ENCODE measurements at regions not wholly inside any gene's neighbourhood (a gene's known extent, or its start where the extent isn't known, plus 50 kb on each side); places are given as distances from the start of the nearest gene placed in this dataset.

DNA sequence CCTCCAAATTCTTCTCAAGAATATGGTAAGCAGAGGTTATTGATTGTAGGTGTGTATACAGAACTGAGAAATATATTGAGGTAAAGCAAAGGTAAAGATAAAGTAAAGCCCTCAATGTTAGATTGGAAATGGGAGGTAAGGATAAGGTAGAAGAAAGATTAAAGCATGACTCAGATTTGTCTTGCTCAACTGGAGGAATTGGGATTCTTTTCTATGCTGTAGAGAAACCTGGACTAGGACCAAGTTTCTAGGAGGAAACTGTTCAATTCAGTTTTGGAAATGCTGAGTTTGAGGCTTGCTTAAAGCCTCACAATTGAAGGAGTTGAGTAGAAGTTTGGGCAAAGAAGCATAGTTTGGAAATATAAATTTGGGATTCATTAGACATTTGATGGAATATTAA lies 634.0 kb upstream of the PTCHD4 start:
- Mint-ChIP-seq H3K27ac (no peak overlapping the region), H3K4me3 (no peak overlapping the region), H3K9me3 (peaks cover 10 to 19% (median 13%) of the 10 kb centered on the region in 3 donors), H3K4me1 (no peaks in the 10 kb centered on the region), H3K27me3 (no peaks in the 10 kb centered on the region), H3K36me3 (no peaks in the 10 kb centered on the region)
- H3K36me3 ChIP-seq (ENCODE audit: control insufficient read depth in 2 of 2, extremely low read depth in 1 of 2, insufficient read depth in 1 of 2, low read length in 1 of 2), result no peaks in the 10 kb centered on the region
- no peak for ATAC-seq (replicated peaks in 1 of 4)
- ChIA-PET POLR2A (no interaction called here), CTCF (no interaction called here)
- no peak overlapping the region for H3K4me3 ChIP-seq (ENCODE audit: control insufficient read depth in 1 of 2, extremely low read depth in 1 of 2, low read length in 1 of 2)
- no peaks in the 10 kb centered on the region for H3K4me1 ChIP-seq (ENCODE audit: control insufficient read depth in 1 of 2, extremely low read depth in 1 of 2, insufficient read depth in 2 of 2, low read length in 2 of 2)
- no peaks in the 10 kb centered on the region for H3K9me3 ChIP-seq
- no peak overlapping the region for H3K27ac ChIP-seq (ENCODE audit: low read length)
- H3K27me3 ChIP-seq (replicated peaks in 1 of 2; ENCODE audit: control insufficient read depth in 2 of 2, extremely low read depth in 1 of 2, insufficient read depth in 2 of 2, low read length in 1 of 2), result no peaks in the 10 kb centered on the region
- no peak for DNase-seq

DNA sequence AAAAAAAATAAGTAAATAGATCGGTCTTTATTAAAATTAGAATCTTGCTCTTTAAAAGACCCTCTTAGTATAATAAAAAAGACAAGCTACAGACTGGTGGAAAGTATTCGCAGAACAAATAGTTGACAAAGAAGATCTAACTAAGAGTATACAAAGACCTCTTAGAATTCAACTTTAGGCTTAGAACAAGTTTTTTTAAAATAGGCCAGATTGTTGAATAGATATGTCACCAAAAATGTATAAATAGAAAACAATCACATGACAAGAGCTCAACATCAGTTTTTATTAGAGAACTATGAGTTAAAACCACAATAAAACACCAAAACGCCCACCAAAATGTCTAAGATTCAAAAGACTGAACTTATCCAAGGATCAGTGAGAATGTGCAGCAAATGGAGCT lies 632.7 kb upstream of the PTCHD4 start:
- DNase-seq, result no peak
- H3K4me3 Mint-ChIP-seq, result no peak overlapping the region
- no peaks in the 10 kb centered on the region for H3K27me3 Mint-ChIP-seq
- H3K9me3 Mint-ChIP-seq, result peaks cover 10 to 19% (median 13%) of the 10 kb centered on the region in 3 donors
- no peaks in the 10 kb centered on the region for H3K4me1 Mint-ChIP-seq
- no peaks in the 10 kb centered on the region for H3K27me3 ChIP-seq (replicated peaks in 1 of 2; ENCODE audit: control insufficient read depth in 2 of 2, extremely low read depth in 1 of 2, insufficient read depth in 2 of 2, low read length in 1 of 2)
- H3K4me1 ChIP-seq (ENCODE audit: control insufficient read depth in 1 of 2, extremely low read depth in 1 of 2, insufficient read depth in 2 of 2, low read length in 2 of 2), result no peaks in the 10 kb centered on the region
- no peak overlapping the region for H3K27ac ChIP-seq (ENCODE audit: low read length)
- no CpG with 5 or more reads among the region's 3 CpGs for WGBS (ENCODE audit: insufficient coverage)
- H3K9me3 ChIP-seq, result no peaks in the 10 kb centered on the region
- H3K36me3 ChIP-seq (ENCODE audit: control insufficient read depth in 2 of 2, extremely low read depth in 1 of 2, insufficient read depth in 1 of 2, low read length in 1 of 2), result no peaks in the 10 kb centered on the region
- no peaks in the 10 kb centered on the region for H3K36me3 Mint-ChIP-seq
- POLR2A ChIA-PET, result no interaction called here
- no peak overlapping the region for H3K4me3 ChIP-seq (ENCODE audit: control insufficient read depth in 1 of 2, extremely low read depth in 1 of 2, low read length in 1 of 2)
- CTCF ChIA-PET, result no interaction called here
- H3K27ac Mint-ChIP-seq, result no peak overlapping the region
- ATAC-seq (replicated peaks in 1 of 4), result no peak

DNA sequence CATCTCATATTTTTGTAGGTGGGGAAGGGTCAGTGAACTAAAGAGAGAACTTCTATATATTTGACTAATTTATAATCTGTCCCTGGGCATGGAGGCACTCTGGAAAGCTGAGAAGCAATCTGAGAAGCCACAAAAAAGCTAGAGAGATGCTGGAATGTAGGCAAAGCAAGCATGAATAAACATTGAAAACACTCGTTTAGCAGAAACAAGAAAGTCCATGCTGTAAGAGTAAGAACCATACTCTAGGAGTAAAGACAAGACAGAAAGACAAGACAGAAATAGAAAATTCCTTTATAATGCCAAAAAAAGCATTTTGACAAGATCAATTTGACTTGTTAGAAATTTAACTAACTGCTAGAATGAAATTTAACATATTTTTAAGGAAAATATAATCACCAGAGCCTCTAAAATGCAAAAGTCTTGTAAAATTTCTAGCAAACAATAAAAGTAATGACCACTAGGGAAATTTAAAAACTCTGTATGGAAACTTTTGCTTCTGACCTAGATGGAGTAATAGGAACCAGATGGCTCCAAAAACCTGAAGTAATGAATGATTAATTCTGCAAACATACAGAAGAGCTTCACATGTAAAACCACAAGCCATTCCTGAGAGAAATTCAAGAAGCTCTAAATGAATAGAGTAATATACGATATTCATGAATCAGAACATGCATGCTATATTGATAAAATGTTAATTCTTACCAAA lies 625.7 kb upstream of the PTCHD4 start:
- ATAC-seq (replicated peaks in 1 of 4) (no peak), DNase-seq (no peak)
- H3K4me1 ChIP-seq (ENCODE audit: control insufficient read depth in 1 of 2, extremely low read depth in 1 of 2, insufficient read depth in 2 of 2, low read length in 2 of 2), result no peaks in the 10 kb centered on the region
- no peak overlapping the region for H3K27ac Mint-ChIP-seq
- WGBS (ENCODE audit: insufficient coverage), result no CpG with 5 or more reads among the region's 2 CpGs
- H3K9me3 Mint-ChIP-seq, result peaks cover 8 to 19% (median 12%) of the 10 kb centered on the region in 3 donors
- no peaks in the 10 kb centered on the region for H3K27me3 Mint-ChIP-seq
- POLR2A ChIA-PET, result no interaction called here
- H3K4me1 Mint-ChIP-seq, result no peaks in the 10 kb centered on the region
- no peaks in the 10 kb centered on the region for H3K27me3 ChIP-seq (replicated peaks in 1 of 2; ENCODE audit: control insufficient read depth in 2 of 2, extremely low read depth in 1 of 2, insufficient read depth in 2 of 2, low read length in 1 of 2)
- H3K4me3 ChIP-seq (ENCODE audit: control insufficient read depth in 1 of 2, extremely low read depth in 1 of 2, low read length in 1 of 2), result no peak overlapping the region
- H3K9me3 ChIP-seq, result no peaks in the 10 kb centered on the region
- CTCF ChIA-PET, result no interaction called here
- H3K36me3 Mint-ChIP-seq, result no peaks in the 10 kb centered on the region
- no peaks in the 10 kb centered on the region for H3K36me3 ChIP-seq (ENCODE audit: control insufficient read depth in 2 of 2, extremely low read depth in 1 of 2, insufficient read depth in 1 of 2, low read length in 1 of 2)
- no peak overlapping the region for H3K27ac ChIP-seq (ENCODE audit: low read length)
- no peak overlapping the region for H3K4me3 Mint-ChIP-seq

DNA sequence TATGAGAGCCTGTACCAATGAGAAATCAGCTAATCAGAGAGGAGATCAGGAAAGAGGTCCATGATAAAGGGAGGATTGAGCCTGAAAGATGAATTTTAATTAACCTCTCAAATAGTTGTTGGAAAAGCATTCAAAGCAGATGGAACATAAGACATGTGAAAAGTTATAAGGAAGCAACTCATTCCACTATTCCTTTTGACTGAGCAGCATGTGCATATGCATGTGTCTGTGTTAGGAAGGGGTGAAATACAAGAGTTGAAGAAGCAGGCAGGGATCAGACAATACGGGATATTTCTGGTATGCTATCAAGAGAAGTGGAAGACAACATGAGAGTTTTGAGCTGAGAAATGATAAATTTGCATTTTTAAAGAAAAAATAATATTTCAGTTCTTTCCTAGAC lies 624.8 kb upstream of the PTCHD4 start:
- Mint-ChIP-seq H3K36me3 (no peaks in the 10 kb centered on the region), H3K27me3 (no peaks in the 10 kb centered on the region), H3K9me3 (peaks cover 16 to 25% (median 17%) of the 10 kb centered on the region in 3 donors), H3K4me1 (no peaks in the 10 kb centered on the region), H3K4me3 (no peak overlapping the region), H3K27ac (no peak overlapping the region)
- no peaks in the 10 kb centered on the region for H3K9me3 ChIP-seq
- H3K27ac ChIP-seq (ENCODE audit: low read length), result no peak overlapping the region
- no peaks in the 10 kb centered on the region for H3K4me1 ChIP-seq (ENCODE audit: control insufficient read depth in 1 of 2, extremely low read depth in 1 of 2, insufficient read depth in 2 of 2, low read length in 2 of 2)
- H3K27me3 ChIP-seq (replicated peaks in 1 of 2; ENCODE audit: control insufficient read depth in 2 of 2, extremely low read depth in 1 of 2, insufficient read depth in 2 of 2, low read length in 1 of 2), result no peaks in the 10 kb centered on the region
- ChIA-PET CTCF (no interaction called here), POLR2A (no interaction called here)
- no peak for ATAC-seq (replicated peaks in 1 of 4)
- no CpG with 5 or more reads among the region's 1 CpG for WGBS (ENCODE audit: insufficient coverage)
- no peak for DNase-seq
- no peaks in the 10 kb centered on the region for H3K36me3 ChIP-seq (ENCODE audit: control insufficient read depth in 2 of 2, extremely low read depth in 1 of 2, insufficient read depth in 1 of 2, low read length in 1 of 2)
- no peak overlapping the region for H3K4me3 ChIP-seq (ENCODE audit: control insufficient read depth in 1 of 2, extremely low read depth in 1 of 2, low read length in 1 of 2)

DNA sequence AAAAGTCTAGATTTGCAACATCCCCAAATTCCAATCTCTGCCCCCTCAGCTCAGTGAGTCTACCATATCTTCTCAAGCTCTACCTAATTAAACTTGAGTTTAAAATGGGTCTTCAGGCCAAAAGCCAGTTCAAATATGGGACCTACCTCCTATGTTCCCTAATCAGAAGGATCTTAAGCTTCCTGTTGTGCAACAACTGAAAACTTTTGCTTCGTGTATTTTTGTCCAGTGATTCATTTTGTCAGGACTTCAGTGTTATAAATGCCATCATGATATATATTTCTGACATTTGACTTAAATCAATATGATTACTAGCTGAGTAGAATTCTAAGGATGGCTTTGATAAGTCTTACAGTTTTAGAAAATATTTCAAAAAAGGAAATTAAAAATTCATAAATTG lies 622.6 kb upstream of the PTCHD4 start:
- Mint-ChIP-seq H3K27me3 (no peaks in the 10 kb centered on the region), H3K27ac (no peak overlapping the region), H3K9me3 (peaks cover 21 to 31% (median 22%) of the 10 kb centered on the region in 3 donors), H3K4me1 (no peaks in the 10 kb centered on the region), H3K36me3 (no peaks in the 10 kb centered on the region), H3K4me3 (no peak overlapping the region)
- no peak overlapping the region for H3K27ac ChIP-seq (ENCODE audit: low read length)
- no peaks in the 10 kb centered on the region for H3K27me3 ChIP-seq (replicated peaks in 1 of 2; ENCODE audit: control insufficient read depth in 2 of 2, extremely low read depth in 1 of 2, insufficient read depth in 2 of 2, low read length in 1 of 2)
- ChIA-PET POLR2A (no interaction called here), CTCF (no interaction called here)
- no peak for ATAC-seq (replicated peaks in 1 of 4)
- H3K4me1 ChIP-seq (ENCODE audit: control insufficient read depth in 1 of 2, extremely low read depth in 1 of 2, insufficient read depth in 2 of 2, low read length in 2 of 2), result no peaks in the 10 kb centered on the region
- WGBS (ENCODE audit: insufficient coverage), result no CpG with 5 or more reads among the region's 1 CpG
- H3K36me3 ChIP-seq (ENCODE audit: control insufficient read depth in 2 of 2, extremely low read depth in 1 of 2, insufficient read depth in 1 of 2, low read length in 1 of 2), result no peaks in the 10 kb centered on the region
- no peaks in the 10 kb centered on the region for H3K9me3 ChIP-seq
- no peak overlapping the region for H3K4me3 ChIP-seq (ENCODE audit: control insufficient read depth in 1 of 2, extremely low read depth in 1 of 2, low read length in 1 of 2)
- no peak for DNase-seq

DNA sequence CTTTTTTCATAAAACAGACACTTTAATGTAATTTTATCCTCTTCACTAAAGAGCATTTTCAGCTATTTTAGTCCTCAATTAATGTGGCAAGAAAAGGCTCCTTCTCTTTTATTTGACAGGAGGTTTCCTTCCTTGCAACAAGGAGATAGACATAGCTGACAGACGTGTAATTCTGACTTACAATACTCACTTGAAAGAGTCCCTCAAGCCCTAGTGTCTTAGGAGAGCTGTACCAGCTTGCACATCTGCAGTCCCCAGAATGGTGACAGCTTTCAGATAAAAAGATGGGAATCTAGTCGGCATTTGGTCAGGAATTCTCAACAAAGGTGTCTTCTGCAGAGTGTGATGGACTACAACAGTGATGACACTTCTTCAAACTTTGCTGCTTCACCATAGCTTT lies 603.7 kb upstream of the PTCHD4 start:
- Histone ChIP-seq H3K27ac (ENCODE audit: low read length) (no peak overlapping the region), H3K27me3 (replicated peaks in 1 of 2; ENCODE audit: control insufficient read depth in 2 of 2, extremely low read depth in 1 of 2, insufficient read depth in 2 of 2, low read length in 1 of 2) (no peaks in the 10 kb centered on the region), H3K4me3 (ENCODE audit: control insufficient read depth in 1 of 2, extremely low read depth in 1 of 2, low read length in 1 of 2) (no peak overlapping the region), H3K36me3 (ENCODE audit: control insufficient read depth in 2 of 2, extremely low read depth in 1 of 2, insufficient read depth in 1 of 2, low read length in 1 of 2) (no peaks in the 10 kb centered on the region), H3K9me3 (no peaks in the 10 kb centered on the region), H3K4me1 (ENCODE audit: control insufficient read depth in 1 of 2, extremely low read depth in 1 of 2, insufficient read depth in 2 of 2, low read length in 2 of 2) (no peaks in the 10 kb centered on the region)
- Mint-ChIP-seq H3K36me3 (no peaks in the 10 kb centered on the region), H3K27ac (no peak overlapping the region), H3K9me3 (peaks cover 3 to 7% (median 5%) of the 10 kb centered on the region in 3 donors), H3K4me3 (no peak overlapping the region), H3K4me1 (no peaks in the 10 kb centered on the region), H3K27me3 (no peaks in the 10 kb centered on the region)
- WGBS (ENCODE audit: insufficient coverage), result 70% methylated on average over 2 of the region's 2 CpGs
- ATAC-seq (replicated peaks in 1 of 4), result no peak
- DNase-seq, result no peak
- CTCF ChIA-PET, result no interaction called here
- POLR2A ChIA-PET, result no interaction called here

DNA sequence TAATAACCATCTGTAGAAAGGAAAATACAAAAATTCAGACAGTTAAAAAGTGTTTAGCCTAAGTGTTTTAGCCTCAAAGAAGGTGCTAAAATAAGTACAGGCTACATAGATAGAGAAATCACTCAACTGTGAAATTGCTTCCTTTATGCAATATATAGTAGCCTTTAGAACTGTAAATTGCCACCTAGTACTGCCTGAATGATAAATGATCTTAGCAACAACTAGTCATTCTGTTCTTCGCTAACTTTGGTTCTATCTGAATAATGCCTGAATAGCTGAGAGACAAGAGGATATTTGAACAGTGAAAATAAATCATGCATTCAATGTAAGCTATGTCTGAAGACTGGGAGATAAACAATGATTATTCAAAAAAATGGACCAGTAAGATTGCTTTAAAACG lies 603.3 kb upstream of the PTCHD4 start:
- no peaks in the 10 kb centered on the region for H3K36me3 Mint-ChIP-seq
- H3K27ac Mint-ChIP-seq, result no peak overlapping the region
- ChIA-PET POLR2A (no interaction called here), CTCF (no interaction called here)
- no peaks in the 10 kb centered on the region for H3K27me3 Mint-ChIP-seq
- Histone ChIP-seq H3K36me3 (ENCODE audit: control insufficient read depth in 2 of 2, extremely low read depth in 1 of 2, insufficient read depth in 1 of 2, low read length in 1 of 2) (no peaks in the 10 kb centered on the region), H3K27ac (ENCODE audit: low read length) (no peak overlapping the region), H3K4me3 (ENCODE audit: control insufficient read depth in 1 of 2, extremely low read depth in 1 of 2, low read length in 1 of 2) (no peak overlapping the region), H3K27me3 (replicated peaks in 1 of 2; ENCODE audit: control insufficient read depth in 2 of 2, extremely low read depth in 1 of 2, insufficient read depth in 2 of 2, low read length in 1 of 2) (no peaks in the 10 kb centered on the region), H3K4me1 (ENCODE audit: control insufficient read depth in 1 of 2, extremely low read depth in 1 of 2, insufficient read depth in 2 of 2, low read length in 2 of 2) (no peaks in the 10 kb centered on the region), H3K9me3 (no peaks in the 10 kb centered on the region)
- ATAC-seq (replicated peaks in 1 of 4), result no peak
- no peak for DNase-seq
- H3K4me3 Mint-ChIP-seq, result no peak overlapping the region
- H3K4me1 Mint-ChIP-seq, result no peaks in the 10 kb centered on the region
- no CpG with 5 or more reads among the region's 2 CpGs for WGBS (ENCODE audit: insufficient coverage)
- H3K9me3 Mint-ChIP-seq, result peaks cover 0 to 4% (median under 1%) of the 10 kb centered on the region in 3 donors
